IgD-negative memory B cell (primary cell): ENCODE measurements at regions not wholly inside any gene's neighbourhood (a gene's known extent, or its start where the extent isn't known, plus 50 kb on each side); places are given as distances from the start of the nearest gene placed in this dataset.

Experiments
- H3K27ac Mint-ChIP-seq, 3 donors: one replicate each; pipeline ENCODE4 v1.8.0; 2020 to 2022; ENCODE audit warnings: mild to moderate bottlenecking in 3 of 3, mixed read lengths in 3 of 3, moderate library complexity in 1 of 3
- H3K27me3 Mint-ChIP-seq: one replicate; pipeline ENCODE4 v1.8.0; 2021; ENCODE audit warnings: mixed read lengths
- H3K36me3 Mint-ChIP-seq: one replicate; pipeline ENCODE4 v1.8.0; 2020; ENCODE audit warnings: mild to moderate bottlenecking, mixed read lengths
- H3K4me1 Mint-ChIP-seq, 3 donors: one replicate each; pipeline ENCODE4 v1.8.0; 2020 to 2022; ENCODE audit warnings: mixed read lengths in 3 of 3, mild to moderate bottlenecking in 1 of 3
- H3K4me3 Mint-ChIP-seq, 4 donors: one replicate each; pipeline ENCODE4 v1.8.0; 2020 to 2022; ENCODE audit warnings: mild to moderate bottlenecking in 4 of 4, mixed read lengths in 4 of 4, moderate library complexity in 3 of 4
- H3K9me3 Mint-ChIP-seq, 3 donors: one replicate each; pipeline ENCODE4 v1.8.0; 2020 to 2021; ENCODE audit warnings: mixed read lengths in 3 of 3, mild to moderate bottlenecking in 1 of 3

- peaks cover 2% of the 10 kb centered on the region for H3K27me3 Mint-ChIP-seq
Observed at GRCh38 chr3:151579571-151580270, 118.9 kb upstream of the IGSF10 start.

GRCh38 chr3:151578495-151578894 is 117.6 kb upstream of the IGSF10 start:
- Mint-ChIP-seq H3K27me3 (peaks cover 4% of the 10 kb centered on the region), H3K27ac (no peak overlapping the region), H3K9me3 (peaks cover 2 to 8% (median 4%) of the 10 kb centered on the region in 3 donors), H3K4me3 (no peak overlapping the region), H3K36me3 (peaks cover 2% of the 10 kb centered on the region), H3K4me1 (no peaks in the 10 kb centered on the region)

More at GRCh38 chr3:151579571-151580270, 118.9 kb upstream of the IGSF10 start:
- no peaks in the 10 kb centered on the region for H3K4me1 Mint-ChIP-seq
- peaks cover 2 to 8% (median 4%) of the 10 kb centered on the region in 3 donors for H3K9me3 Mint-ChIP-seq
- no peak overlapping the region for H3K4me3 Mint-ChIP-seq
- peaks cover 2% of the 10 kb centered on the region for H3K36me3 Mint-ChIP-seq
- H3K27ac Mint-ChIP-seq: no peak overlapping the region

- H3K4me3 Mint-ChIP-seq: no peak overlapping the region
- H3K27ac Mint-ChIP-seq: no peak overlapping the region
- peaks cover 6% of the 10 kb centered on the region for H3K27me3 Mint-ChIP-seq
- peaks cover 2% of the 10 kb centered on the region for H3K36me3 Mint-ChIP-seq
- peaks cover 2 to 8% (median 4%) of the 10 kb centered on the region in 3 donors for H3K9me3 Mint-ChIP-seq
- H3K4me1 Mint-ChIP-seq: no peaks in the 10 kb centered on the region
Observed at GRCh38 chr3:151576511-151577137, 115.8 kb upstream of the IGSF10 start.

- Mint-ChIP-seq H3K27me3 (peaks cover 3% of the 10 kb centered on the region), H3K27ac (no peak overlapping the region), H3K36me3 (no peaks in the 10 kb centered on the region), H3K4me1 (no peaks in the 10 kb centered on the region), H3K4me3 (no peak overlapping the region), H3K9me3 (peaks cover 0 to 2% (median 2%) of the 10 kb centered on the region in 3 donors)
Observed at GRCh38 chr3:151568184-151568583, 107.3 kb upstream of the IGSF10 start.

- H3K36me3 Mint-ChIP-seq: no peaks in the 10 kb centered on the region
- H3K27me3 Mint-ChIP-seq: no peaks in the 10 kb centered on the region
Observed at GRCh38 chr3:151567477-151567876, 106.6 kb upstream of the IGSF10 start.

GRCh38 chr3:151564261-151564660 is 103.4 kb upstream of the IGSF10 start:
- H3K4me1 Mint-ChIP-seq: no peaks in the 10 kb centered on the region
- H3K9me3 Mint-ChIP-seq: no peaks in the 10 kb centered on the region
- no peaks in the 10 kb centered on the region for H3K27me3 Mint-ChIP-seq
- no peak overlapping the region for H3K4me3 Mint-ChIP-seq
- H3K36me3 Mint-ChIP-seq: no peaks in the 10 kb centered on the region
- no peak overlapping the region for H3K27ac Mint-ChIP-seq

More at GRCh38 chr3:151567477-151567876, 106.6 kb upstream of the IGSF10 start:
- no peak overlapping the region for H3K4me3 Mint-ChIP-seq
- peaks cover 0 to 2% (median 2%) of the 10 kb centered on the region in 3 donors for H3K9me3 Mint-ChIP-seq
- H3K4me1 Mint-ChIP-seq: no peaks in the 10 kb centered on the region
- H3K27ac Mint-ChIP-seq: no peak overlapping the region

GRCh38 chr3:151563305-151563704 is 102.4 kb upstream of the IGSF10 start:
- H3K4me1 Mint-ChIP-seq: no peaks in the 10 kb centered on the region
- no peak overlapping the region for H3K4me3 Mint-ChIP-seq
- H3K27ac Mint-ChIP-seq: no peak overlapping the region
- no peaks in the 10 kb centered on the region for H3K9me3 Mint-ChIP-seq
- H3K27me3 Mint-ChIP-seq: no peaks in the 10 kb centered on the region
- H3K36me3 Mint-ChIP-seq: no peaks in the 10 kb centered on the region

- Mint-ChIP-seq H3K27me3 (peaks cover 2% of the 10 kb centered on the region), H3K36me3 (no peaks in the 10 kb centered on the region), H3K4me1 (no peaks in the 10 kb centered on the region), H3K27ac (no peak overlapping the region), H3K4me3 (no peak overlapping the region), H3K9me3 (no peaks in the 10 kb centered on the region)
Observed at GRCh38 chr3:151562891-151563290, 102.0 kb upstream of the IGSF10 start.

- Mint-ChIP-seq H3K9me3 (no peaks in the 10 kb centered on the region), H3K27ac (no peak overlapping the region)
Observed at GRCh38 chr3:151561878-151562277, 101.0 kb upstream of the IGSF10 start.

GRCh38 chr3:151560738-151561137 is 99.9 kb upstream of the IGSF10 start:
- Mint-ChIP-seq H3K27ac (no peak overlapping the region), H3K4me3 (no peak overlapping the region), H3K9me3 (no peaks in the 10 kb centered on the region), H3K4me1 (no peaks in the 10 kb centered on the region), H3K27me3 (peaks cover 2% of the 10 kb centered on the region), H3K36me3 (no peaks in the 10 kb centered on the region)

More at GRCh38 chr3:151561878-151562277, 101.0 kb upstream of the IGSF10 start:
- Mint-ChIP-seq H3K36me3 (no peaks in the 10 kb centered on the region), H3K27me3 (peaks cover 2% of the 10 kb centered on the region), H3K4me1 (no peaks in the 10 kb centered on the region), H3K4me3 (no peak overlapping the region)

- H3K27ac Mint-ChIP-seq: no peak overlapping the region
- peaks cover 2% of the 10 kb centered on the region for H3K27me3 Mint-ChIP-seq
- H3K4me1 Mint-ChIP-seq: no peaks in the 10 kb centered on the region
- H3K4me3 Mint-ChIP-seq: no peak overlapping the region
- H3K9me3 Mint-ChIP-seq: no peaks in the 10 kb centered on the region
- H3K36me3 Mint-ChIP-seq: no peaks in the 10 kb centered on the region
Observed at GRCh38 chr3:151559736-151560135, 98.9 kb upstream of the IGSF10 start.

- Mint-ChIP-seq H3K4me3 (no peak overlapping the region), H3K4me1 (no peaks in the 10 kb centered on the region), H3K27ac (no peak overlapping the region), H3K27me3 (peaks cover 2% of the 10 kb centered on the region), H3K36me3 (no peaks in the 10 kb centered on the region), H3K9me3 (no peaks in the 10 kb centered on the region)
Observed at GRCh38 chr3:151558661-151559060, 97.8 kb upstream of the IGSF10 start.

GRCh38 chr3:151557068-151557840 is 96.4 kb upstream of the IGSF10 start:
- H3K9me3 Mint-ChIP-seq: no peaks in the 10 kb centered on the region
- H3K27ac Mint-ChIP-seq: no peak overlapping the region
- H3K4me3 Mint-ChIP-seq: no peak overlapping the region
- H3K4me1 Mint-ChIP-seq: no peaks in the 10 kb centered on the region
- peaks cover 2% of the 10 kb centered on the region for H3K27me3 Mint-ChIP-seq
- H3K36me3 Mint-ChIP-seq: no peaks in the 10 kb centered on the region

GRCh38 chr3:151556596-151556995 is 95.7 kb upstream of the IGSF10 start:
- H3K27me3 Mint-ChIP-seq: peaks cover 4% of the 10 kb centered on the region
- no peaks in the 10 kb centered on the region for H3K4me1 Mint-ChIP-seq
- no peaks in the 10 kb centered on the region for H3K36me3 Mint-ChIP-seq
- peaks cover 0 to 3% (median 0%) of the 10 kb centered on the region in 3 donors for H3K9me3 Mint-ChIP-seq
- no peak overlapping the region for H3K27ac Mint-ChIP-seq
- no peak overlapping the region for H3K4me3 Mint-ChIP-seq

GRCh38 chr3:151555523-151555922 is 94.7 kb upstream of the IGSF10 start:
- peaks cover 4% of the 10 kb centered on the region for H3K27me3 Mint-ChIP-seq
- H3K4me1 Mint-ChIP-seq: no peaks in the 10 kb centered on the region
- no peaks in the 10 kb centered on the region for H3K36me3 Mint-ChIP-seq
- H3K9me3 Mint-ChIP-seq: peaks cover 0 to 3% (median 0%) of the 10 kb centered on the region in 3 donors
- no peak overlapping the region for H3K27ac Mint-ChIP-seq
- no peak overlapping the region for H3K4me3 Mint-ChIP-seq
